ENCODE measurements at regions not wholly inside any gene's neighbourhood (a gene's known extent, or its start where the extent isn't known, plus 50 kb on each side); places are given as distances from the start of the nearest gene placed in this dataset.
"Not testable (repeated sequence)": the region's sequence is repeated elsewhere in the genome, so short reads cannot be mapped to it uniquely, and the experiment has no call there.

- no peak for TF ChIP-seq CTCF (IDR thresholded peaks at IDR 0.05; ENCODE audit: insufficient read depth, low read depth, low read length)
- DNase-seq (ENCODE audit: low read depth): no peak
- H3K4me3 ChIP-seq (ENCODE audit: low read depth, low read length): no peak overlapping the region
Measured at GRCh38 chr1:195188821-195189220, 1419.4 kb downstream of the KCNT2 start.

GRCh38 chr1:195186544-195186943 is 1421.7 kb downstream of the KCNT2 start:
- DNase-seq (ENCODE audit: low read depth): no peak
- TF ChIP-seq CTCF (IDR thresholded peaks at IDR 0.05; ENCODE audit: insufficient read depth, low read depth, low read length): no peak
- no peak overlapping the region for H3K4me3 ChIP-seq (ENCODE audit: low read depth, low read length)

- no peak overlapping the region for H3K4me3 ChIP-seq (ENCODE audit: low read depth, low read length)
- no peak for TF ChIP-seq CTCF (IDR thresholded peaks at IDR 0.05; ENCODE audit: insufficient read depth, low read depth, low read length)
- DNase-seq (ENCODE audit: low read depth): no peak
Measured at GRCh38 chr1:195185736-195186135, 1422.5 kb downstream of the KCNT2 start.

GRCh38 chr1:195185321-195185720 is 1422.9 kb downstream of the KCNT2 start:
- H3K4me3 ChIP-seq (ENCODE audit: low read depth, low read length): no peak overlapping the region
- no peak for DNase-seq (ENCODE audit: low read depth)

GRCh38 chr1:195173753-195174152 is 1434.5 kb downstream of the KCNT2 start:
- TF ChIP-seq CTCF (IDR thresholded peaks at IDR 0.05; ENCODE audit: insufficient read depth, low read depth, low read length): no peak
- no peak overlapping the region for H3K4me3 ChIP-seq (ENCODE audit: low read depth, low read length)
- DNase-seq (ENCODE audit: low read depth): no peak

More at GRCh38 chr1:195185321-195185720, 1422.9 kb downstream of the KCNT2 start:
- no peak for TF ChIP-seq CTCF (IDR thresholded peaks at IDR 0.05; ENCODE audit: insufficient read depth, low read depth, low read length)

- DNase-seq (ENCODE audit: low read depth); H3K4me3 ChIP-seq (ENCODE audit: low read depth, low read length): not testable (repeated sequence)
Measured at GRCh38 chr1:195159795-195160194, 1448.4 kb downstream of the KCNT2 start.

- DNase-seq (ENCODE audit: low read depth): no peak
- no peak overlapping the region for H3K4me3 ChIP-seq (ENCODE audit: low read depth, low read length)
- TF ChIP-seq CTCF (IDR thresholded peaks at IDR 0.05; ENCODE audit: insufficient read depth, low read depth, low read length): no peak
Measured at GRCh38 chr1:195158091-195158490, 1450.1 kb downstream of the KCNT2 start.

Data from fibroblast of villous mesenchyme (primary cell).